ENCODE measurements at regions not wholly inside any gene's neighbourhood (a gene's known extent, or its start where the extent isn't known, plus 50 kb on each side); places are given as distances from the start of the nearest gene placed in this dataset.

DNA sequence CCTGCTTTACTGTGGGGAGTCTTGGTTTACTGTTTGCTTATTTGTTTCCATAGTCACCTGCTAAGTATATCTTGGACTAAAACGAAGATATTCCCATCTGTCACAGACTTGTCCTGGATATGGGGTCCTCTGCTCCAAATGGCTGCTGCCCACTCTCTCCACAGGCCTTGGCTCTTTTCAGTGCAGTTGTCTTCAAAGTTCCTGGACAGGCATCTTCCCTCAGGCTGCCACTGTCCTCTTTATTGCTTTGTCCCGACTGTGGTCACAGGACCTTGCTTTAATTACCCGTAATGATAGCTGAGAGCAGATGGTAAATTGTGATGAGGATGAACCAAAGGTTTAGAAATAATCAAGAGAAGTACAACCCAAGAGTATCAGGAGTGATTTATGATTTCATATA lies 713.9 kb upstream of the CCDC179 start:
- TF ChIP-seq, protein P1, sequence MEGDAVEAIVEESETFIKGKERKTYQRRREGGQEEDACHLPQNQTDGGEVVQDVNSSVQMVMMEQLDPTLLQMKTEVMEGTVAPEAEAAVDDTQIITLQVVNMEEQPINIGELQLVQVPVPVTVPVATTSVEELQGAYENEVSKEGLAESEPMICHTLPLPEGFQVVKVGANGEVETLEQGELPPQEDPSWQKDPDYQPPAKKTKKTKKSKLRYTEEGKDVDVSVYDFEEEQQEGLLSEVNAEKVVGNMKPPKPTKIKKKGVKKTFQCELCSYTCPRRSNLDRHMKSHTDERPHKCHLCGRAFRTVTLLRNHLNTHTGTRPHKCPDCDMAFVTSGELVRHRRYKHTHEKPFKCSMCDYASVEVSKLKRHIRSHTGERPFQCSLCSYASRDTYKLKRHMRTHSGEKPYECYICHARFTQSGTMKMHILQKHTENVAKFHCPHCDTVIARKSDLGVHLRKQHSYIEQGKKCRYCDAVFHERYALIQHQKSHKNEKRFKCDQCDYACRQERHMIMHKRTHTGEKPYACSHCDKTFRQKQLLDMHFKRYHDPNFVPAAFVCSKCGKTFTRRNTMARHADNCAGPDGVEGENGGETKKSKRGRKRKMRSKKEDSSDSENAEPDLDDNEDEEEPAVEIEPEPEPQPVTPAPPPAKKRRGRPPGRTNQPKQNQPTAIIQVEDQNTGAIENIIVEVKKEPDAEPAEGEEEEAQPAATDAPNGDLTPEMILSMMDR (IDR thresholded peaks at IDR 0.05) = no peak
- TF ChIP-seq POLR2AphosphoS5 (IDR thresholded peaks at IDR 0.05) (no peak), POLR2A (IDR thresholded peaks at IDR 0.05) (no peak), EP300 (IDR thresholded peaks at IDR 0.05) (no peak)
- Histone ChIP-seq H3K9me3 (no peaks in the 10 kb centered on the region), H3K4me1 (no peaks in the 10 kb centered on the region), H3K27me3 (no peaks in the 10 kb centered on the region), H3K36me3 (no peaks in the 10 kb centered on the region), H3K27ac (no peak overlapping the region), H3K4me3 (no peak overlapping the region)
- 71 to 88% (median 82%) methylated on average over 3 of the region's 3 CpGs for WGBS, 5 donors
- no peak for DNase-seq
- intact Hi-C loops (cut with DNase I; ENCODE audit: low total_unique reads) = no loop called here

DNA sequence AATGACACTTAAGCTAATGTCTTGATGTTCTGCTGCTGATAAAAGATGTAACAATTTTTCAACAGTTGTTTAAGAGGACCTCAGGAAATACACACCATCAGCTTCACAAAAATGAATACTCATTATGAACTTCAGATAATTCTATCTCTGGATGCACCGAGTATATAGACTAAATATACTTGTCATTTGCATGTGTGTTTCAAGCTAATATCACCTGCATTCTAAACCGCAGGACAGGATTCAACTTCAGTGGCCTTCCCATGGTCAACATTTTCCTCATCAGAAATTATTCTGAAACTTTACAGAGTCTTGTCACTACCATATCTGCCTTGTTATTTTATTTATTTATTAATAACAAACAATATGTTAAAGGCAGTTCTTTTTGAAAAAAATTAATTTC lies 717.0 kb upstream of the CCDC179 start:
- Histone ChIP-seq H3K9me3 (no peaks in the 10 kb centered on the region), H3K27ac (no peak overlapping the region), H3K4me3 (no peak overlapping the region), H3K27me3 (no peaks in the 10 kb centered on the region), H3K36me3 (no peaks in the 10 kb centered on the region), H3K4me1 (no peaks in the 10 kb centered on the region)
- DNase-seq = no peak
- WGBS, 5 donors = 83 to 95% (median 86%) methylated on average over 2 of the region's 2 CpGs
- TF ChIP-seq POLR2AphosphoS5 (IDR thresholded peaks at IDR 0.05) = no peak
- no peak for TF ChIP-seq EP300 (IDR thresholded peaks at IDR 0.05)
- no peak for TF ChIP-seq POLR2A (IDR thresholded peaks at IDR 0.05)
- TF ChIP-seq, protein P1 (IDR thresholded peaks at IDR 0.05) = no peak
- intact Hi-C loops (cut with DNase I; ENCODE audit: low total_unique reads) = no loop called here

DNA sequence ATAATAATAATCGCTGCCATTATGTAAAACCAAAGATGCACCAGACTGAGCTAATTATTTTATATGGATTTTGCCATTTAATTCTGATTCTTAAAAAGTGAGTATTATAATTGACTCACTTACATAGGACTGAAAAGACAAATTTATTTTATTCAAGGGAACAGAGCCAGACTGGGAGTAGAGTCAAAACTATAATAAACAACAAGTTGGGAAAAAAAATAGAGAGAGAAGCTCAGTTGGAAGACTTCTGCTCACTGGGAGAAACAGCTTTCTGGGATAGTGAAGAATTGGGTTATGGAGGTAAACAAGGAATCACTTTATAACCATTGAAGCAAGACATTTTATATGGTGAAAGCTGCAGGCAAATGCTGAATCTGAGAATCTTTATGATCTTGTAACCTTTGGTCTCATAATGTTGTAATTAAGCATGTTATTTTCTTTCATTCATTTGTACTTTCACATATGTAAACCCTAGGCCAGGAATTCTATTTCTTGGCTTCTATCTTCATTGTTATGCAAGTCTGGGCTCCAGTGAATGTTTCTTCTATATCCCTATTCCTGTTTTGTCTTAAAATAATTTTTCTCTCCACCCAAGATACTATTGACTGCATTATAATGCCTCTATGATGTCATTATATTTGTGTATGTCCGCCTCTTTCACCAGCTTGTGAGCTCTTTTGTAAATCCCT lies 725.3 kb upstream of the CCDC179 start:
- Histone ChIP-seq H3K27me3 (no peaks in the 10 kb centered on the region), H3K36me3 (no peaks in the 10 kb centered on the region), H3K27ac (no peak overlapping the region), H3K4me1 (peaks cover 0 to 7% (median 0%) of the 10 kb centered on the region in 4 donors), H3K4me3 (no peak overlapping the region), H3K9me3 (no peaks in the 10 kb centered on the region)
- DNase-seq = peak in 1 of 2 donors; percentile 32
- WGBS, 5 donors = 70 to 86% (median 80%) methylated on average over 2 of the region's 2 CpGs
- intact Hi-C loops (cut with DNase I; ENCODE audit: low total_unique reads) = no loop called here
- TF ChIP-seq, protein P1 (IDR thresholded peaks at IDR 0.05) = no peak
- TF ChIP-seq EP300 (IDR thresholded peaks at IDR 0.05) (no peak), POLR2A (IDR thresholded peaks at IDR 0.05) (no peak), POLR2AphosphoS5 (IDR thresholded peaks at IDR 0.05) (no peak)

DNA sequence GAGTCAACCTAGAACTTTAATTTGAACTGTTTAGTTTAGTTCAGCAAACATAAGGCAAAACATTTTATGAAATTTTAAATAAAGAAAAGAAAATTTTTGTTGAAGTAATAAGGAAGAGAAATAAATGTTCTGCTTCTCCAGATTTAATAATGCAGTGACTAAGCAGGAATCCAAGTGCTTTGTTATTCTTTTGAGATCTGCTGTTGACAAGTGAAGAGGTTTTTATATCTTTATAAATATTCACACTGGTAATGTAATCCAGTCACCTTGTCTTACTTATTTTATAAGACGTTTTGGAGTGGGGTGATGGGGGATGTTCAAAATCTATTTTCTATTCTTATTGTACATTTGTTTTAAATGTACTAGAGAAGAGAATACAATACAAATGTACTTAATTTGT lies 725.9 kb upstream of the CCDC179 start:
- H3K4me3 ChIP-seq = no peak overlapping the region
- no peak overlapping the region for H3K27ac ChIP-seq
- intact Hi-C loops (cut with DNase I; ENCODE audit: low total_unique reads) = no loop called here
- WGBS, 5 donors = 28 to 56% (median 48%) methylated on average over 1 of the region's 1 CpG
- H3K27me3 ChIP-seq = no peaks in the 10 kb centered on the region
- peaks cover 0 to 7% (median 0%) of the 10 kb centered on the region in 4 donors for H3K4me1 ChIP-seq
- H3K9me3 ChIP-seq = no peaks in the 10 kb centered on the region
- no peak for DNase-seq
- TF ChIP-seq POLR2AphosphoS5 (IDR thresholded peaks at IDR 0.05) (no peak), EP300 (IDR thresholded peaks at IDR 0.05) (no peak), POLR2A (IDR thresholded peaks at IDR 0.05) (no peak)
- TF ChIP-seq, protein P1 (IDR thresholded peaks at IDR 0.05) = no peak
- H3K36me3 ChIP-seq = no peaks in the 10 kb centered on the region

Data from stomach (tissue), 8 donors.